Smooth muscle cell (in vitro differentiated cells): ENCODE measurements at regions not wholly inside any gene's neighbourhood (a gene's known extent, or its start where the extent isn't known, plus 50 kb on each side); places are given as distances from the start of the nearest gene placed in this dataset.
A peak's percentile ranks its signal among the peaks of the same experiment; 100 is the strongest.

Source experiments
- DNase-seq: peaks from one replicate; lab custom pipeline; 2025; ENCODE audit not compliant: unreplicated experiment; lab: John Stamatoyannopoulos, UW
- H2AFZ ChIP-seq: fragments of 200-600 bp; sonication (generic); 2 replicates; pipeline ENCODE4 v1.6.0; 2016; ENCODE audit warnings: antibody characterized with exemption, low read depth, mild to moderate bottlenecking
- H3F3A ChIP-seq: fragments of 200-600 bp; sonication (generic); 2 replicates; pipeline ENCODE4 v1.6.0; 2017; ENCODE audit warnings: antibody characterized with exemption, low read depth
- H3K27ac ChIP-seq: fragments of 200-600 bp; sonication (generic); 2 replicates; pipeline ENCODE4 v1.5.1; 2016; ENCODE audit warnings: low read depth, mild to moderate bottlenecking
- H3K27me3 ChIP-seq: fragments of 200-600 bp; sonication (generic); 2 replicates; pipeline ENCODE4 v1.6.1; 2016; ENCODE audit warnings: low read depth, mild to moderate bottlenecking
- H3K36me3 ChIP-seq: fragments of 200-600 bp; sonication (generic); 2 replicates; pipeline ENCODE4 v1.5.1; 2016; ENCODE audit warnings: low read depth
- H3K4me1 ChIP-seq: fragments of 200-600 bp; sonication (generic); 2 replicates; pipeline ENCODE4 v1.5.1; 2016; ENCODE audit warnings: low read depth
- H3K4me2 ChIP-seq: fragments of 200-600 bp; sonication (generic); 2 replicates; pipeline ENCODE4 v1.6.0; 2016; ENCODE audit warnings: mild to moderate bottlenecking
- H3K4me3 ChIP-seq: fragments of 200-600 bp; sonication (generic); 2 replicates; pipeline ENCODE4 v1.5.1; 2016; ENCODE audit warnings: mild to moderate bottlenecking
- H3K79me2 ChIP-seq: fragments of 200-600 bp; sonication (generic); 2 replicates; pipeline ENCODE4 v1.6.0; 2016; ENCODE audit warnings: low read depth, mild to moderate bottlenecking
- H3K9ac ChIP-seq: fragments of 200-600 bp; sonication (generic); 2 replicates; pipeline ENCODE4 v1.6.0; 2016; ENCODE audit warnings: low read depth
- H3K9me3 ChIP-seq: fragments of 200-600 bp; sonication (generic); replicated peaks from 2 replicates; pipeline ENCODE4 v1.5.1; 2016; ENCODE audit warnings: low read depth
- H4K20me1 ChIP-seq: fragments of 200-600 bp; sonication (generic); 2 replicates; pipeline ENCODE4 v1.6.0; 2016; ENCODE audit warnings: low read depth
- CTCF ChIP-seq: fragments of 200-600 bp; sonication (generic); IDR thresholded peaks from 2 replicates; pipeline ENCODE4 v1.5.1; 2017; ENCODE audit warnings: borderline replicate concordance, mild to moderate bottlenecking, antibody characterized with exemption; ENCODE audit not compliant: insufficient read depth, poor library complexity, severe bottlenecking
- WGBS: methylation state at CpG from one replicate; pipeline ENCODE4 v1.1.7; 2016; ENCODE audit warnings: low lambda C conversion rate; 5-methylcytosine and 5-hydroxymethylcytosine counted together

- Histone ChIP-seq H3K36me3 (no peaks in the 10 kb centered on the region), H4K20me1 (no peaks in the 10 kb centered on the region), H3K27me3 (no peaks in the 10 kb centered on the region), H3K4me2 (no peak overlapping the region), H3K9ac (no peak overlapping the region), H2AFZ (no peak overlapping the region), H3K4me3 (no peak overlapping the region), H3K9me3 (no peaks in the 10 kb centered on the region), H3F3A (no peaks in the 10 kb centered on the region), H3K4me1 (no peaks in the 10 kb centered on the region), H3K27ac (no peak overlapping the region), H3K79me2 (no peaks in the 10 kb centered on the region)
- TF ChIP-seq CTCF, result no peak
- 95% methylated on average over 3 of the region's 3 CpGs for WGBS
- no peak for DNase-seq
Observed at GRCh38 chr13:32887617-32888016, 128.6 kb upstream of the KL start.

- no peaks in the 10 kb centered on the region for H3K4me1 ChIP-seq
- no peak for TF ChIP-seq CTCF
- no peaks in the 10 kb centered on the region for H4K20me1 ChIP-seq
- no peaks in the 10 kb centered on the region for H3F3A ChIP-seq
- no peaks in the 10 kb centered on the region for H3K36me3 ChIP-seq
- H3K27ac ChIP-seq, result no peak overlapping the region
- H3K27me3 ChIP-seq, result no peaks in the 10 kb centered on the region
- H3K4me2 ChIP-seq, result no peak overlapping the region
- no peak for DNase-seq
- no peak overlapping the region for H2AFZ ChIP-seq
- 83% methylated on average over 6 of the region's 6 CpGs for WGBS
- no peaks in the 10 kb centered on the region for H3K79me2 ChIP-seq
- H3K4me3 ChIP-seq, result no peak overlapping the region
- no peaks in the 10 kb centered on the region for H3K9me3 ChIP-seq
- no peak overlapping the region for H3K9ac ChIP-seq
Observed at GRCh38 chr13:32889986-32890565, 126.1 kb upstream of the KL start.

GRCh38 chr13:32893176-32893575, 123.0 kb upstream of the KL start:
- no peak overlapping the region for H3K4me2 ChIP-seq
- DNase-seq, result no peak
- H3K27ac ChIP-seq, result peak overlapping the region; percentile 50
- H4K20me1 ChIP-seq, result no peaks in the 10 kb centered on the region
- no peaks in the 10 kb centered on the region for H3K9me3 ChIP-seq
- no peak for TF ChIP-seq CTCF
- H2AFZ ChIP-seq, result no peak overlapping the region
- no peaks in the 10 kb centered on the region for H3K27me3 ChIP-seq
- H3K79me2 ChIP-seq, result no peaks in the 10 kb centered on the region
- WGBS, result 80% methylated on average over 6 of the region's 6 CpGs
- no peak overlapping the region for H3K4me3 ChIP-seq
- H3K9ac ChIP-seq, result no peak overlapping the region
- H3F3A ChIP-seq, result no peaks in the 10 kb centered on the region
- H3K4me1 ChIP-seq, result no peaks in the 10 kb centered on the region
- no peaks in the 10 kb centered on the region for H3K36me3 ChIP-seq

GRCh38 chr13:32894589-32895001, 121.6 kb upstream of the KL start:
- H3K4me3 ChIP-seq, result no peak overlapping the region
- H3K9ac ChIP-seq, result no peak overlapping the region
- peak overlapping the region; percentile 17 for H3K27ac ChIP-seq
- no peaks in the 10 kb centered on the region for H3K79me2 ChIP-seq
- no peaks in the 10 kb centered on the region for H4K20me1 ChIP-seq
- no peak overlapping the region for H3K4me2 ChIP-seq
- H3K4me1 ChIP-seq, result no peaks in the 10 kb centered on the region
- no peaks in the 10 kb centered on the region for H3K27me3 ChIP-seq
- no peak for TF ChIP-seq CTCF
- no peak overlapping the region for H2AFZ ChIP-seq
- H3K36me3 ChIP-seq, result no peaks in the 10 kb centered on the region
- H3K9me3 ChIP-seq, result no peaks in the 10 kb centered on the region
- DNase-seq, result no peak
- no peaks in the 10 kb centered on the region for H3F3A ChIP-seq
- WGBS, result 23% methylated on average over 2 of the region's 2 CpGs
